ENCODE measurements at regions not wholly inside any gene's neighbourhood (a gene's known extent, or its start where the extent isn't known, plus 50 kb on each side); places are given as distances from the start of the nearest gene placed in this dataset.

GRCh38 chr5:67657055-67657454 lies 460.5 kb upstream of the CD180 start:
- Mint-ChIP-seq H3K4me1 (ENCODE audit: low read depth) (no peaks in the 10 kb centered on the region), H3K4me3 (no peak overlapping the region), H3K9me3 (no peaks in the 10 kb centered on the region), H3K27me3 (ENCODE audit: insufficient read depth) (no peaks in the 10 kb centered on the region), H3K36me3 (ENCODE audit: low read depth) (no peaks in the 10 kb centered on the region), H3K27ac (no peak overlapping the region)
- TF ChIP-seq, protein P1, sequence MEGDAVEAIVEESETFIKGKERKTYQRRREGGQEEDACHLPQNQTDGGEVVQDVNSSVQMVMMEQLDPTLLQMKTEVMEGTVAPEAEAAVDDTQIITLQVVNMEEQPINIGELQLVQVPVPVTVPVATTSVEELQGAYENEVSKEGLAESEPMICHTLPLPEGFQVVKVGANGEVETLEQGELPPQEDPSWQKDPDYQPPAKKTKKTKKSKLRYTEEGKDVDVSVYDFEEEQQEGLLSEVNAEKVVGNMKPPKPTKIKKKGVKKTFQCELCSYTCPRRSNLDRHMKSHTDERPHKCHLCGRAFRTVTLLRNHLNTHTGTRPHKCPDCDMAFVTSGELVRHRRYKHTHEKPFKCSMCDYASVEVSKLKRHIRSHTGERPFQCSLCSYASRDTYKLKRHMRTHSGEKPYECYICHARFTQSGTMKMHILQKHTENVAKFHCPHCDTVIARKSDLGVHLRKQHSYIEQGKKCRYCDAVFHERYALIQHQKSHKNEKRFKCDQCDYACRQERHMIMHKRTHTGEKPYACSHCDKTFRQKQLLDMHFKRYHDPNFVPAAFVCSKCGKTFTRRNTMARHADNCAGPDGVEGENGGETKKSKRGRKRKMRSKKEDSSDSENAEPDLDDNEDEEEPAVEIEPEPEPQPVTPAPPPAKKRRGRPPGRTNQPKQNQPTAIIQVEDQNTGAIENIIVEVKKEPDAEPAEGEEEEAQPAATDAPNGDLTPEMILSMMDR (IDR thresholded peaks at IDR 0.05), result no peak
- no peak for DNase-seq

DNA sequence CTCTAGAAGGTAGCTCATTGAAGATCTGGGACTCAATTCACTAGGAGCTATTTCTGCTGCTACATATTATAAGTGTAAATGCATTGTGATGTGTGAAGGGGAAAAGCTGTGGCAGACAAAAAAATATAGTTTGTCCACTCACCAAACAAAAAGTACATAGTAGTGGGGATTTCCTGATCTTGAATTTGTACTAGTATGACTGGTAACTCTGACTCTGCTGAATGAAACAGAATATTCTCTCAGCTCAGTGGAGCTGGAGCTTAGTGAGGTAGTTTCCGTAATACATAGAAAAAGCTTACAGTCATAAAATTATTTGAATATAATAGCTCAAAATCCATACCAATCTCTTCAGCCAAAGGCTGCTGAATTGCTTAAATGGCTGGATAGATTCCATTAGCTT lies 455.6 kb upstream of the CD180 start:
- Mint-ChIP-seq H3K36me3 (ENCODE audit: low read depth) (no peaks in the 10 kb centered on the region), H3K4me3 (no peak overlapping the region), H3K27ac (no peak overlapping the region), H3K27me3 (ENCODE audit: insufficient read depth) (no peaks in the 10 kb centered on the region), H3K9me3 (no peaks in the 10 kb centered on the region), H3K4me1 (ENCODE audit: low read depth) (peaks cover 20% of the 10 kb centered on the region)
- no peak for DNase-seq
- TF ChIP-seq, protein P1 (IDR thresholded peaks at IDR 0.05), result no peak

DNA sequence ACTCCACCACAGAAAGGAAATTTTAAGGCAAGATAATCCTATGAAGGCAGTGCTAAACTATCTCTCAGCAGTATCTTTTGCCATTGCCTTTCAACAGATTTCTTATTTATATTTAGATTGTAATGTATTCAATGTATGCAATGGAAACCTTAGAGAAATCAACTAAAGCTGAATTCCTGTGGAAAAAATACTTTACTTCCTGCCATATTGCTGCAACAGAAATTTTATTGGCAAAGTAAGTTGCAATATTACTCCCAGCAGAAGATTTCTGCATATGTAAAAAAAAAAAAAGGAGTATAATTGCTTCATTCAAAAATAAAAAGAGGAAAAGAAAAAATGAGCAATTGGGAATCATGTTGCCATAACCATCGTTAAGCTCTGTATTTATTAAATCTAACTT lies 454.6 kb upstream of the CD180 start:
- Mint-ChIP-seq H3K4me3 (no peak overlapping the region), H3K27ac (no peak overlapping the region), H3K36me3 (ENCODE audit: low read depth) (no peaks in the 10 kb centered on the region), H3K9me3 (no peaks in the 10 kb centered on the region), H3K27me3 (ENCODE audit: insufficient read depth) (no peaks in the 10 kb centered on the region), H3K4me1 (ENCODE audit: low read depth) (peaks cover 27% of the 10 kb centered on the region)
- DNase-seq, result no peak
- TF ChIP-seq, protein P1 (IDR thresholded peaks at IDR 0.05), result no peak

DNA sequence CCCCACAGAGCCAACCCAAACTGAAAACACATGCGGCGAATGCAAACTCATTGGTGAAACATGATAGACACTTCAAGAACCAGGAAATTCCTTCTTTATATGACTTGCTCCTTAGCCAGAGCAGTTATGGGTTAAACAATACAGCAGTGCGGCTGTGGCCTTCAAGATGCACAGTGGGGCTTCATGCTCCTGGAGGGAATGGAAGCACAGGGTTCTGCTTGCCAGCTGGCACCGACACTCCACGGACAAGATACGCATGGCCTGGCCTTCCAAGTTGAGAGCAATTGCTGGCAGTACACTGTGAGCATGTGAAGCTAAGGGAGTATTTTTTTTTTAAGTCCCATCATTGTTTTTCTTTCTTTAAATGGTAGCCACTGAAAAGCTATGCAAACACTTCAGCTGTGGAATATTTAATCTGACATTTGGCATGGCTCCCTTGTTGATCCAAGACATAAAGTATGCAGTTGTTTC lies 451.6 kb upstream of the CD180 start:
- no peaks in the 10 kb centered on the region for H3K36me3 Mint-ChIP-seq (ENCODE audit: low read depth)
- peaks cover 36% of the 10 kb centered on the region for H3K4me1 Mint-ChIP-seq (ENCODE audit: low read depth)
- TF ChIP-seq, protein P1 (IDR thresholded peaks at IDR 0.05), result no peak
- H3K9me3 Mint-ChIP-seq, result no peaks in the 10 kb centered on the region
- peak overlapping the region; percentile 62 for H3K27ac Mint-ChIP-seq
- peak; percentile 55 for DNase-seq
- no peaks in the 10 kb centered on the region for H3K27me3 Mint-ChIP-seq (ENCODE audit: insufficient read depth)
- peak overlapping the region; percentile 41 for H3K4me3 Mint-ChIP-seq

DNA sequence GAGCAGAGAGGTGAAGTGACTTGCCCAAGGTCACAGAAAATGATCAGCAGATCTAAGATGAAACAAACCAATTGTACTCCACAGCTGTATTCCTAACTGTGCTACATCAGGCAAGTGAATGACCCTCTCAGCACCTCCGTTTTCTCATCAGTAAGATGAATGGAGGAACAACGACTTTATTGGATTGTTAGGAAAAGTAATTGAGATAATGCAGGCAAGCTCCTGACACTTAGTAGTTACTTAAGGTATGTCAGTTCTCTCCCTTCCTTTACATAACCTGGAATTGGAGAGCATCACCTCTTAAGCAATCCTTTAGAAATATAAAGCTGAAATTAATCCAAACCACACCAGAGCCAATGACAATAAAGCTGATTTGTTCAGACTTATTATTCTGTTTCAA lies 451.2 kb upstream of the CD180 start:
- Mint-ChIP-seq H3K9me3 (no peaks in the 10 kb centered on the region), H3K4me1 (ENCODE audit: low read depth) (peaks cover 39% of the 10 kb centered on the region), H3K36me3 (ENCODE audit: low read depth) (no peaks in the 10 kb centered on the region), H3K27ac (peak overlapping the region; percentile 62; the same call in 1 of the 2 replicates), H3K4me3 (peak overlapping the region; percentile 41; the same call in 1 of the 2 replicates), H3K27me3 (ENCODE audit: insufficient read depth) (no peaks in the 10 kb centered on the region)
- TF ChIP-seq, protein P1 (IDR thresholded peaks at IDR 0.05), result no peak
- DNase-seq, result no peak

Measured in HFFc6 (cell line).